Astrocyte of the spinal cord (primary cell): ENCODE measurements at regions not wholly inside any gene's neighbourhood (a gene's known extent, or its start where the extent isn't known, plus 50 kb on each side); places are given as distances from the start of the nearest gene placed in this dataset.
A peak's percentile ranks its signal among the peaks of the same experiment; 100 is the strongest.

Experiments
- DNase-seq: peaks from one replicate; pipeline ENCODE4 v3.0.0; 2011; ENCODE audit warnings: low read depth, low spot score
- H3K4me3 ChIP-seq: 2 replicates; pipeline ENCODE4 v1.5.1; 2011; ENCODE audit warnings: low read depth, mild to moderate bottlenecking, low read length, moderate library complexity
- in situ Hi-C: cut with HindIII; loops from 2 replicates; pipeline ENCODE4 v1.10.0; 2017; ENCODE audit warnings: low sequenced_read_pairs
- TF ChIP-seq, protein P1 (sequence below): IDR thresholded peaks from 2 replicates; pipeline ENCODE4 v1.5.1; 2012; ENCODE audit warnings: low read depth, mild to moderate bottlenecking, low read length, inconsistent platforms

DNA sequence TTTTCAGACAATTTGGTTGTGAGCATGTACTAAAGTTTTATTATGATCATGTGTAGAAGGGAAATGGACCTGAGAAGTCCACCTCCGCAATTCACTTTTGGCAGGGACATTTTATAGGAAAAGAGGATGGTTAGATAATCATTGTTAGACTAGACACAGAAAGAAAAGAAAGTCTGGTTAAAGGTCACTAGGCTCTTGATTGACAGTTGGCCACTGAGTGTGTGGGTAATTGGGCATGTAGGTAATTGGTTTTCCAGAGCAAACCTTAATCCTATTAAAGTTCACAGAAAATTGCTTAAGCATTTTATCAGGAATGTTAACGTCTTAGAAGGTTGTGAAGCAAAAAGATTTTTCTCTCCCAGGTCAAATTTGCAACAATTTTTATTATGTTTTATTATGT is 158.5 kb upstream of the CLINT1 start:
- in situ Hi-C loops: no loop called here
- no peak for DNase-seq
- TF ChIP-seq, protein P1, sequence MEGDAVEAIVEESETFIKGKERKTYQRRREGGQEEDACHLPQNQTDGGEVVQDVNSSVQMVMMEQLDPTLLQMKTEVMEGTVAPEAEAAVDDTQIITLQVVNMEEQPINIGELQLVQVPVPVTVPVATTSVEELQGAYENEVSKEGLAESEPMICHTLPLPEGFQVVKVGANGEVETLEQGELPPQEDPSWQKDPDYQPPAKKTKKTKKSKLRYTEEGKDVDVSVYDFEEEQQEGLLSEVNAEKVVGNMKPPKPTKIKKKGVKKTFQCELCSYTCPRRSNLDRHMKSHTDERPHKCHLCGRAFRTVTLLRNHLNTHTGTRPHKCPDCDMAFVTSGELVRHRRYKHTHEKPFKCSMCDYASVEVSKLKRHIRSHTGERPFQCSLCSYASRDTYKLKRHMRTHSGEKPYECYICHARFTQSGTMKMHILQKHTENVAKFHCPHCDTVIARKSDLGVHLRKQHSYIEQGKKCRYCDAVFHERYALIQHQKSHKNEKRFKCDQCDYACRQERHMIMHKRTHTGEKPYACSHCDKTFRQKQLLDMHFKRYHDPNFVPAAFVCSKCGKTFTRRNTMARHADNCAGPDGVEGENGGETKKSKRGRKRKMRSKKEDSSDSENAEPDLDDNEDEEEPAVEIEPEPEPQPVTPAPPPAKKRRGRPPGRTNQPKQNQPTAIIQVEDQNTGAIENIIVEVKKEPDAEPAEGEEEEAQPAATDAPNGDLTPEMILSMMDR: no peak
- no peak overlapping the region for H3K4me3 ChIP-seq

DNA sequence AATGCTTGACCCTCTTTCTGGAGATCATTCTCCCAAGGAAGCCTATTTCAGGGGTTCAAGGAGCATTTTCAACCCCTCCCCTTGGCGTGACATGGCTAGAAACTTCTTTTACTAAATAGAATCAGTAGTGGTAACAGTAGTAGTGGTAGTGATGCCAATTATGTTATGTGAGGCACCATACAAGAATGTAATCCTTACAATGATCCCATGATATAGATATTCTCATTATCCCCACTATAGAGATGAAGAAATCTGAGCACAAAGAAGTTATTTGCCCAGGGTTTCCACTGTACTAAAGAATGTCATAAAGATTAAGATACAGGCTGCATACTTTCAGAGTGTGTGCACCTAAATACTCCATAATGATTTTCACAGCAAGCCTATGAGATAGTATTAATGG is 155.4 kb upstream of the CLINT1 start:
- in situ Hi-C loops: no loop called here
- H3K4me3 ChIP-seq: no peak overlapping the region
- DNase-seq: no peak
- TF ChIP-seq, protein P1: no peak

DNA sequence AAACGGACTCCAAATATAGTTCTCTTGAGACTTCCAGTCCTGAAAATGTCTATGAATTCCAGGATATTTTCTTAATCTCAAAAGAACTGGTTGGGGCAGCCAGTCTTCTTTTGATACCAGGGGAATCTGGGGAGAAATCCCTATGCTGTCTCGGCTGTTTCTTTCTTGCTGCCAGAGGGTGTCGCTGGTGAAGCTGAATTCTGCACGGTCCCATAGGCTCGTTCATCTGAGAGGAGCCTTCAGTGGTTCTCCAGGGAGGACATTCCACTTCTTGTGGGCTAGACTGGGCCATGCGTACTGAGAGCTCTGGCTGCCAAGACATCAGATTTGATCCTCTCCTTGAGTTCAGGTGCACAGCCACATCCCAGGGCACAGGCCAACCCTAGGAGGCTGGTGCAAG is 155.0 kb upstream of the CLINT1 start:
- TF ChIP-seq, protein P1: peak; percentile 46
- in situ Hi-C loops: no loop called here

DNA sequence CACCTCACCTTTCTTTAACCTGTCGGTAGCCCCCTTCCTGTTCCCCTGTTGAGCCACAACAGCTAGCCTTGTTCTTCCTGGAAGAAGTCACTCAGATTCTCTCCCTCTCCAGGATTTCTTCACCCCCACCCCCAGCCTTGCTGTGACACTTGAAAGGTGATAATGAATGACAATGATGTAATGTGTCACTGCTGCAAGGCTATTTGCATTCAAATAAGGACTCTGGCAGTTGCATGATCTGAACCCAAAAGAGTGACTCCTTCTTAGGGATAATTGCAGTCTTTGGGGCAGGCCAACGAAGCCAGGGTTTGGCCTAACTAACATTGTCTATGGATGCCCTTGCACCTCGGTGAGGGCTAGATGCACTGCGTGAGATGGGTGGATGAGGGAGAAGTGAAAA is 154.4 kb upstream of the CLINT1 start:
- in situ Hi-C loops: no loop called here
- DNase-seq: no peak
- TF ChIP-seq, protein P1: no peak
- H3K4me3 ChIP-seq: no peak overlapping the region

More for the DNA sequence above, 155.0 kb upstream of the CLINT1 start:
- no peak overlapping the region for H3K4me3 ChIP-seq
- no peak for DNase-seq

- DNase-seq: no peak
- TF ChIP-seq, protein P1: no peak
- no peak overlapping the region for H3K4me3 ChIP-seq
- in situ Hi-C loops: no loop called here
Observed at GRCh38 chr5:158011422-158011821, 152.5 kb upstream of the CLINT1 start.

DNA sequence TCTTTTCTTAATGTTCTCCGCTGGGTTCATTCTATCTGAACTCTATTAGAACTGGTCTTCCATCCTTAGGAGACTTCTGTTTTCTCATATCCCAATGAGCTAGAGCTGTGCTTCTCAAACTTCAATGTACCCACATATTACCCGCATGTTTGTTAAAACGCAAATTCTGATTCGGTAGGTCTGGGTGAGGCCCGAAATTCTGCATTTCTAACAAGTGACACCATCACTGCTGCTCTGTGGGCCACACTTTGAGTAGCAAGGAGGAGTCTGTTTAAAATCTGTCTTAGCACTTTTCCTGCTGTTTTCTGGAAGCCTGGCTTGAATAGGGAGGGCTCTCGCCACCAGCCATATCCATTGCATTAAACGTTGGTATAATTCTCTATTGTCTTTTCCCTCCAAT is 151.9 kb upstream of the CLINT1 start:
- no peak overlapping the region for H3K4me3 ChIP-seq
- DNase-seq: no peak
- TF ChIP-seq, protein P1: no peak
- in situ Hi-C loops: no loop called here

DNA sequence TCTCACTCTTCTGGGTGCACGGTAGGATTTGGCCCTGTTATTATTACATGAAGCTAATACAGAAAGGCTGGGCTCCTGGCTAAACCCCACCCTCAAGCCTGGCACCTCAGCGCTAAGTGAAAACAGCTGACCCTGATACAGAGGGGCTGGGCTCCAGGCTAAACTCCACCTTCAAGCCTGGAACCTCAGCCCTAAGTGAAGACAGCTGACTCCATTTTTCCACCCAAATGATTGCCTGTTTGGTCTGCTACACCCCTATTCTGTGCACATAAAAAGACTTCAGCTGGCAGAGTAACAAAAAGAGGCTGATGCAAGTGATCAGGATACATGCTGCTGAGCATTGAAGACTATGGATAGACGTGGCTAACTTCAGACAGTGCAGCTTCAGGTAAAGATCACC is 148.4 kb upstream of the CLINT1 start:
- TF ChIP-seq, protein P1: no peak
- no peak overlapping the region for H3K4me3 ChIP-seq
- in situ Hi-C loops: no loop called here
- DNase-seq: no peak
